GM18505 (cell line): ENCODE measurements at regions not wholly inside any gene's neighbourhood (a gene's known extent, or its start where the extent isn't known, plus 50 kb on each side); places are given as distances from the start of the nearest gene placed in this dataset.

Experiments
- ATAC-seq: cut with Tn5 transposase; IDR thresholded peaks from one replicate; pipeline ENCODE4 v1.9.1; 2021; ENCODE audit not compliant: unreplicated experiment
- POLR2A ChIP-seq: IDR thresholded peaks from 4 replicates; pipeline ENCODE4 v1.6.1; 2011; ENCODE audit warnings: borderline replicate concordance; ENCODE audit not compliant: insufficient read depth, insufficient read length; ENCODE audit errors: extremely low read depth

GRCh38 chr20:11277170-11277569, 603.4 kb upstream of the JAG1 start:
- no peak for ATAC-seq
- no peak for TF ChIP-seq POLR2A

GRCh38 chr20:11277858-11278257, 604.1 kb upstream of the JAG1 start:
- no peak for ATAC-seq

GRCh38 chr20:11278461-11278860, 604.7 kb upstream of the JAG1 start:
- no peak for ATAC-seq
- no peak for TF ChIP-seq POLR2A

More at GRCh38 chr20:11277858-11278257, 604.1 kb upstream of the JAG1 start:
- no peak for TF ChIP-seq POLR2A

DNA sequence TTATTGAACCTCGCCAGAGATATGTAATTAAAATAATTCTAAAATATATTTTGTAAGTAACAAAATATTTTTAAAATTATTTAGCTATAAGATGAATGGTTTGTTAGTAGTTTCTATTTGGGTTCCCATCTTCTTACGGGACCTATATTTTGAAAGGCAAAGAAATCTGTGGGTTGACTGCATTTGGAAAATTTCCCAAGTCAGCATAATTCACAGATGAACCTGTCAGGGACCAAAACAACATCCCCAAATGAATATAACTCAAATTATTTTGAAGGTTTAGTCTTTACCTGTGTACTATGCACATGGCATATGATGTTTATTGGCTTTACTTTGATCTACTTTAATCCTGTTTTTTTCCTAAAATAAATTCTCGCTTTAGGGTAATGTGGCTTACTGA, 607.4 kb upstream of the JAG1 start:
- no peak for ATAC-seq

GRCh38 chr20:11281768-11282167, 608.0 kb upstream of the JAG1 start:
- no peak for ATAC-seq
- no peak for TF ChIP-seq POLR2A

More for the DNA sequence above, 607.4 kb upstream of the JAG1 start:
- TF ChIP-seq POLR2A: no peak

GRCh38 chr20:11287126-11287525, 613.3 kb upstream of the JAG1 start:
- no peak for ATAC-seq
- TF ChIP-seq POLR2A: no peak

GRCh38 chr20:11296221-11296620, 621.5 kb upstream of the BTBD3 start:
- no peak for TF ChIP-seq POLR2A
- ATAC-seq: no peak

DNA sequence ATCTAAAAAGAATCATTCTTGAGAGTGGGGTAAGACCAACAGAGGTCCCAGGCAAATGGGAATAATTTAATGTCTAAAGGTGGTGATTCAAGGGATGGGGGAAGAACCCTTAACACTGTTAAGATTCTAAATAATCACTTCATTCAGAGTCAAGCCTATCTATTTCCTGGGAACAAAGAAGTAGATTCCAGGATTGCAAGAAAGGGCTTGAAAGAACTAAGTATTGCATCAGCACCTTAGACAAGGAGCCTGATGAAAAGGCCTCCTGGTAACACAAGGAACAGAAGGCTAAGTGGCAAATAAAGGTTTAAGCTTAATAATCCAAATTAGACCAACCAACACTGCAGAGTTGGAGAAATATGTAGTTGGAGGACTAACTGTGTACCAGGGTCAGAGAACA, 620.7 kb upstream of the BTBD3 start:
- no peak for ATAC-seq
- no peak for TF ChIP-seq POLR2A

GRCh38 chr20:11301699-11302098, 616.0 kb upstream of the BTBD3 start:
- no peak for TF ChIP-seq POLR2A
- no peak for ATAC-seq

DNA sequence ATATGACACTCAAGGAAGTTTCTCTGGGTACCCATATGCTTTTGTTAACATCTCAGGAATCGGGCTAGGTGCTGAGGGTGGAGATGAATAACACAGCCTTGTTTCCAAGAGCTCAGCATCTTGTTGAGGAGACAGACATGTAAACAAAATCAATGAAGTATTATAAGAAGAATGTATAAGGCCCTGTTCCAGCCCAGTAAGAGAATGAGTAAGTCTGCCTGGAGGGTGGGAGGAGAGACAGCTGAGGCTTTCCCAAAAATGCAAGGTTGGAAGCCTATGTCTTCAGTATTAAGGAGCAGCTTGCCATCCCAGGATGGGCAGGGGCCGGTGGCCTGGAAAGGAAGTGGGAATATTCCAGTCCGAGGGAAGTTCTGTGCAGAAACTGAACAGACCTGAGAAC, 615.3 kb upstream of the BTBD3 start:
- TF ChIP-seq POLR2A: no peak
- no peak for ATAC-seq

DNA sequence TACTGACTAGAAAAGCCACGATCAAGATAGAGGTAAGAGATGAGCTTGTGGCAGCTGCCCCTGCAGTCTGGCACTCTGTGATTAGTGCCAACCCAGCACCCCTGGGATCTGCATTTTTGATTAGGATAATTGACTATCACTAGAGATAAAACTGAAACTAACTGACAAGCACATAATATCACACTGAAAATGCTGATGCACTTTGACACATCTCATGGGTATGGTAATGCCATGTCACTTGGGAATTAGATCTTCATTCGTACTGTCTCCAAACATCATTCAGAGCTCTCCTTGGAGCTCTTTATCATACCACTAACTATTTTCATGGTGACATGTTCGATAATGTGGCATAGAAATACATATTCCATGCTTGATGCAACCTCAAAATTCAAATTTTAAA, 612.9 kb upstream of the BTBD3 start:
- TF ChIP-seq POLR2A: no peak
- ATAC-seq: no peak

GRCh38 chr20:11305406-11305805, 612.3 kb upstream of the BTBD3 start:
- no peak for ATAC-seq
- no peak for TF ChIP-seq POLR2A

- ATAC-seq: no peak
- no peak for TF ChIP-seq POLR2A
Observed at GRCh38 chr20:11311659-11312224, 606.0 kb upstream of the BTBD3 start.

GRCh38 chr20:11315525-11315924, 602.2 kb upstream of the BTBD3 start:
- TF ChIP-seq POLR2A: no peak
- ATAC-seq: no peak

- no peak for TF ChIP-seq POLR2A
- ATAC-seq: no peak
Observed at GRCh38 chr20:11316244-11316643, 601.4 kb upstream of the BTBD3 start.
